ENCODE measurements at regions not wholly inside any gene's neighbourhood (a gene's known extent, or its start where the extent isn't known, plus 50 kb on each side); places are given as distances from the start of the nearest gene placed in this dataset.

DNA sequence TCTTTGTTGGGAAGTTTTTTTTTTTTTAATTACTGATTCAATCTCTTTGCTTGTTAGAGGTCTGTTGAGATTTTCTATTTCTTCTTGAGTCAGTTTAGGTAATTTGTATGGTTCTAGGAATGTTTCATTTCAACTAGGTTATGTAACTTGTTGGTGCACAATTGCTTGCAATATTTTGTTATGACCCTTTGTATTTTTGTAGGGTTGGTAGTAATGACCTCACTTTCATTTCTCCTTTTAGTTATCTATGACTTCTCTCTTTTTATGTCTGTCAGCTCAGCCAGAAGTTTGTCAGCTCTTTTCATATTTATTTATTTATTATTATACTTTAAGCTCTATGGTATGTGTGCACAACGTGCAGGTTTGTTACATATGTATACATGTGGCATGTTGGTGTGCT lies 51.1 kb upstream of the SLC24A3 start:
- Histone ChIP-seq H3K4me3 (ENCODE audit: extremely low read depth in 1 of 4, insufficient read depth in 2 of 4, low read depth in 3 of 4, low read length in 4 of 4) (no peak overlapping the region), H2BK15ac (ENCODE audit: low read length) (no peak overlapping the region)
- TF ChIP-seq ATF3 (IDR thresholded peaks at IDR 0.05; ENCODE audit: insufficient read depth, low read depth, low read length) (no peak), BRCA1 (IDR thresholded peaks at IDR 0.05; ENCODE audit: low read depth, low read length) (no peak), MAFK (IDR thresholded peaks at IDR 0.05; ENCODE audit: low read depth, low read length) (no peak), ZNF274 (IDR thresholded peaks at IDR 0.05; ENCODE audit: borderline replicate concordance, extremely low read depth, low read length) (no peak), YY1 (IDR thresholded peaks at IDR 0.05; ENCODE audit: low read depth, low read length) (no peak), CEBPB (IDR thresholded peaks at IDR 0.05; ENCODE audit: low read depth, low read length) (no peak), POLR2AphosphoS5 (IDR thresholded peaks at IDR 0.05; ENCODE audit: low read depth, low read length) (no peak)

More for the DNA sequence above, 51.1 kb upstream of the SLC24A3 start:
- ChIA-PET CTCF (ENCODE audit: partially characterized antibody) (interaction anchor here (1.5 kb wide), 1 partner anchor 88 kb away, joined by 3 read pairs; no protein-coding TSS in a partner anchor), POLR2A (ENCODE audit: partially characterized antibody) (no interaction called here)
- Histone ChIP-seq H4K91ac (replicated peaks; ENCODE audit: insufficient read length, low read length) (no peak overlapping the region), H4K8ac (ENCODE audit: extremely low read depth, insufficient read depth, low read length) (no peak overlapping the region), H2AFZ (ENCODE audit: low read length) (no peak overlapping the region), H3K18ac (ENCODE audit: extremely low read depth, low read length) (no peak overlapping the region), H3K4ac (replicated peaks; ENCODE audit: insufficient read length, low read depth, low read length) (no peak overlapping the region), H3K36me3 (ENCODE audit: control insufficient read depth in 2 of 4, insufficient read depth in 4 of 4, low read length in 3 of 4) (no peaks in the 10 kb centered on the region), H3K4me2 (ENCODE audit: insufficient read depth in 1 of 2, low read depth in 2 of 2, low read length in 2 of 2) (no peak overlapping the region), H3K9me3 (ENCODE audit: insufficient read depth in 2 of 2, low read depth in 1 of 2, low read length in 1 of 2) (no peaks in the 10 kb centered on the region), H3K23ac (ENCODE audit: insufficient read length) (no peak overlapping the region), H2BK120ac (replicated peaks; ENCODE audit: low read depth, low read length) (no peak overlapping the region), H4K5ac (ENCODE audit: insufficient read length, low read depth, low read length) (no peak overlapping the region), H3K23me2 (ENCODE audit: low read depth, low read length) (no peaks in the 10 kb centered on the region), H3K4me1 (replicated peaks in 1 of 4; ENCODE audit: control insufficient read depth in 3 of 4, insufficient read depth in 4 of 4, low read length in 3 of 4) (no peaks in the 10 kb centered on the region), H2AK5ac (ENCODE audit: low read depth, low read length) (no peak overlapping the region), H2BK20ac (ENCODE audit: low read length) (no peak overlapping the region), H2BK12ac (ENCODE audit: low read depth, low read length) (no peak overlapping the region), H3K27ac (ENCODE audit: low read depth, low read length) (no peak overlapping the region), H4K20me1 (replicated peaks in 1 of 2; ENCODE audit: control insufficient read depth in 1 of 2, insufficient read depth in 2 of 2, low read length in 2 of 2) (no peaks in the 10 kb centered on the region), H3K9ac (replicated peaks in 1 of 4; ENCODE audit: extremely low read depth in 1 of 4, low read depth in 3 of 4, low read length in 3 of 4) (no peak overlapping the region), H3K27me3 (replicated peaks in 1 of 4; ENCODE audit: control insufficient read depth in 3 of 4, extremely low read depth in 1 of 4, insufficient read depth in 3 of 4, low read length in 3 of 4) (no peaks in the 10 kb centered on the region), H3K56ac (replicated peaks; ENCODE audit: insufficient read length, low read depth, low read length) (no peak overlapping the region), H2BK5ac (ENCODE audit: low read depth, low read length) (no peak overlapping the region), H3K79me1 (ENCODE audit: low read depth, low read length) (no peaks in the 10 kb centered on the region), H3K79me2 (ENCODE audit: control insufficient read depth in 1 of 2, insufficient read depth in 2 of 2, low read length in 2 of 2) (no peaks in the 10 kb centered on the region), H3K14ac (ENCODE audit: insufficient read length) (no peak overlapping the region)
- FAIRE-seq (no peak), DNase-seq (ENCODE audit: low read depth in 1 of 2, low spot score in 2 of 2) (no peak)
- 100% methylated on average over 1 of the region's 1 CpG; no CpG with 5 or more reads in 1 of the 2 experiments for WGBS, 2 experiments (ENCODE audit: extremely low coverage in 1 of 2, insufficient coverage in 1 of 2, insufficient read length in 1 of 2, insufficient replicate concordance in 2 of 2, low coverage in 1 of 2, low lambda C conversion rate in 2 of 2, missing lambda C conversion rate in 1 of 2)

Measured in H1 (cell line).